CD14-positive monocyte (primary cell): ENCODE measurements at regions not wholly inside any gene's neighbourhood (a gene's known extent, or its start where the extent isn't known, plus 50 kb on each side); places are given as distances from the start of the nearest gene placed in this dataset.

Experiments
- DNase-seq, 3 donors: peaks; one replicate each; pipeline ENCODE4 v3.0.0-alpha.2; 2011 to 2022
- H2AFZ ChIP-seq: 2 replicates; pipeline ENCODE4 v1.6.0; 2012; ENCODE audit warnings: mild to moderate bottlenecking, low read depth, low read length, inconsistent platforms; ENCODE audit not compliant: insufficient read depth, poor library complexity, severe bottlenecking
- H3K27ac ChIP-seq, 2 donors: 1 replicate in 1 of 2; 2 replicates in 1 of 2; pipeline ENCODE4 v1.5.1; 2012 to 2013; ENCODE audit warnings: low read length in 2 of 2, control low read depth in 1 of 2, inconsistent platforms in 1 of 2, low read depth in 1 of 2, mild to moderate bottlenecking in 1 of 2
- H3K27me3 ChIP-seq, 2 donors: one replicate each; pipeline versions ENCODE4 v1.6.0 to v1.6.1; 2011 to 2013; ENCODE audit warnings: low read length in 2 of 2; ENCODE audit not compliant: control insufficient read depth in 2 of 2, insufficient read depth in 2 of 2
- H3K36me3 ChIP-seq, 2 donors: replicated peaks in 1 of 2; 1 replicate in 1 of 2; 2 replicates in 1 of 2; pipeline versions ENCODE4 v1.5.1 to v1.6.1; 2012 to 2013; ENCODE audit warnings: low read length in 2 of 2, control low read depth in 1 of 2, inconsistent platforms in 1 of 2, mild to moderate bottlenecking in 1 of 2; ENCODE audit not compliant: insufficient read depth in 2 of 2, control insufficient read depth in 1 of 2
- H3K4me1 ChIP-seq, 2 donors: 1 replicate in 1 of 2; 2 replicates in 1 of 2; pipeline versions ENCODE4 v1.5.1 to v1.6.1; 2012 to 2013; ENCODE audit warnings: low read length in 2 of 2, control low read depth in 1 of 2, inconsistent platforms in 1 of 2, mild to moderate bottlenecking in 1 of 2, moderate library complexity in 1 of 2; ENCODE audit not compliant: insufficient read depth in 2 of 2, control insufficient read depth in 1 of 2
- H3K4me2 ChIP-seq: replicated peaks from 2 replicates; pipeline ENCODE3; 2012; ENCODE audit warnings: low read length, moderate library complexity, mild to moderate bottlenecking; ENCODE audit not compliant: poor library complexity, severe bottlenecking; ENCODE audit errors: extremely low read depth
- H3K4me3 ChIP-seq, 3 experiments: fragments of 200-600 bp in 1 of 3; sonication (generic) in 1 of 3; replicated peaks in 1 of 3; 1 replicate in 2 of 3; 2 replicates in 1 of 3; pipeline ENCODE4 v1.5.1; 2011 to 2013; ENCODE audit warnings: low read length in 3 of 3, mild to moderate bottlenecking in 3 of 3, control low read depth in 2 of 3, low read depth in 2 of 3, inconsistent platforms in 1 of 3, moderate library complexity in 1 of 3
- H3K79me2 ChIP-seq: 2 replicates; pipeline ENCODE4 v1.6.0; 2012; ENCODE audit warnings: mild to moderate bottlenecking, control low read depth, inconsistent platforms, low read length, moderate library complexity; ENCODE audit not compliant: insufficient read depth
- H3K9ac ChIP-seq: 2 replicates; pipeline ENCODE4 v1.6.0; 2017; ENCODE audit warnings: low read length, mild to moderate bottlenecking; ENCODE audit not compliant: insufficient read depth, poor library complexity, severe bottlenecking
- H3K9me3 ChIP-seq, 2 donors: replicated peaks in 1 of 2; 1 replicate in 1 of 2; 2 replicates in 1 of 2; pipeline versions ENCODE4 v1.5.1 to v1.6.1; 2012 to 2013; ENCODE audit warnings: low read length in 2 of 2, control low read depth in 1 of 2; ENCODE audit not compliant: control insufficient read depth in 1 of 2, insufficient read depth in 1 of 2
- H4K20me1 ChIP-seq: 2 replicates; pipeline ENCODE4 v1.6.0; 2012; ENCODE audit warnings: mild to moderate bottlenecking, low read length, control low read depth, moderate library complexity; ENCODE audit not compliant: insufficient read depth
- H3K27ac Mint-ChIP-seq, 7 donors: one replicate each; pipeline ENCODE4 v1.8.0; 2020; ENCODE audit warnings: mild to moderate bottlenecking in 7 of 7, mixed read lengths in 7 of 7, moderate library complexity in 6 of 7, inconsistent platforms in 2 of 7
- H3K27me3 Mint-ChIP-seq, 3 donors: one replicate each; pipeline ENCODE4 v1.8.0; 2021 to 2022; ENCODE audit warnings: low read depth in 3 of 3, mild to moderate bottlenecking in 3 of 3, mixed read lengths in 3 of 3, moderate library complexity in 3 of 3, inconsistent platforms in 1 of 3
- H3K36me3 Mint-ChIP-seq, 2 donors: one replicate each; pipeline ENCODE4 v1.8.0; 2020; ENCODE audit warnings: mixed read lengths in 2 of 2, inconsistent platforms in 1 of 2, mild to moderate bottlenecking in 1 of 2
- H3K4me1 Mint-ChIP-seq: one replicate; pipeline ENCODE4 v1.8.0; 2020; ENCODE audit warnings: mild to moderate bottlenecking, mixed read lengths
- H3K4me3 Mint-ChIP-seq, 2 donors: one replicate each; pipeline ENCODE4 v1.8.0; 2020; ENCODE audit warnings: mild to moderate bottlenecking in 2 of 2, mixed read lengths in 2 of 2, moderate library complexity in 1 of 2
- H3K9me3 Mint-ChIP-seq, 7 donors: one replicate each; pipeline ENCODE4 v1.8.0; 2020 to 2022; ENCODE audit warnings: mixed read lengths in 7 of 7, mild to moderate bottlenecking in 6 of 7, moderate library complexity in 6 of 7, inconsistent platforms in 2 of 7
- WGBS: methylation state at CpG from one replicate; pipeline ENCODE4 v1.1.5; 2013; ENCODE audit warnings: missing lambda C conversion rate; ENCODE audit not compliant: insufficient coverage; 5-methylcytosine and 5-hydroxymethylcytosine counted together
- intact Hi-C, 2 donors: fragments of 100-400 bp; cut with micrococcal nuclease; formaldehyde crosslinking; loops; one replicate each; pipeline versions ENCODE4 v1.15.0 to v1.15.1; 2023
- TF ChIP-seq, protein P1 (sequence below): fragments of 200-600 bp; IDR thresholded peaks from one replicate; pipeline ENCODE4 v1.8.0; 2022; ENCODE audit warnings: antibody characterized with exemption, mild to moderate bottlenecking

DNA sequence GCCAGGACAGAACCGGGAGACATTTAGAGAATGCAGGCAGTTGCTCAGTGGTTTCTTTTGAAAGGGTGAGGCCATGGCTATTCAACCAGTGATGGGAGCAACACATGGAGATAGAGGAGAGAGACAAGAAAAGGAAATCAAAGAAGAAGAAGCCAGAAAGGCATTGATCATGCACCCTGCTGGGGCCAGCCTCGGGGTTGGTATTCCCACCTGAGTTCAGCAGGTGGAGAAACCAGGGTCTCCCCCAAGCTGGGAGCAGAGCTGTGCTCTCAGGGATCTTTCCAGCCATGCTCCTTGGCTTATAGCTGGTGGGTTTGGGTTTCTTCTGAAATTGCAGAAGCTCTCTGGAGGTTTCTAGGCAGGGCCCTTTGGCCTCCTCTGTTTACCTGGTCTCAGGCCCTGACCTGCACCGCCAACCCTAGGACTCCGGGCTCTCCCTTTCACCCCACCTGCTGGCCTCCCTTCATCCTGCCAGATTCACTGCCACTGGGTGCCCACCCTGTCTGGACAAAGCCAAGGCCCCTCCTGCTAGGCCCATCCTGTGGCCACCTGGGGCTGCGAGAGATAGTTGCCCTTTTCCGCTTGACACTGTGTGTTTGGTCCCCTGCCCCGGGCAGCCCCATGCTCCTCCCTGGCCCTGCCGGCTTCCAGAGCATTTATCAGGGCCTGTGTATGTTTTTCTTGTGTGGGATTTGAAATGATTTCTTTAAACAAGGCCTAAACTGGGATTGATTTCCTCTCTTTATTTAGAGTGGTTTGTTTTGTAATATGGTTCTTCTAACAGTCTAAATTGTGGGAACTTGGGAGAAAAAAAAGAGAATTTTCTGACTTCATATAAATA, 126.7 kb downstream of the DDX1 start:
- 83% methylated on average over 8 of the region's 8 CpGs for WGBS
- Mint-ChIP-seq H3K9me3 (peaks cover 0 to 2% (median 0%) of the 10 kb centered on the region in 7 donors), H3K27ac (no peak overlapping the region)

GRCh38 chr2:15718944-15719323, 127.3 kb downstream of the DDX1 start:
- Histone ChIP-seq H3K4me1 (no peaks in the 10 kb centered on the region), H4K20me1 (no peaks in the 10 kb centered on the region), H3K79me2 (no peaks in the 10 kb centered on the region), H3K27me3 (no peaks in the 10 kb centered on the region), H3K4me2 (no peak overlapping the region), H3K27ac (no peak overlapping the region), H3K9ac (no peak overlapping the region), H3K4me3 (no peak overlapping the region), H3K9me3 (no peaks in the 10 kb centered on the region), H2AFZ (no peak overlapping the region), H3K36me3 (no peaks in the 10 kb centered on the region)
- no peaks in the 10 kb centered on the region for H3K4me1 Mint-ChIP-seq
- no peak for DNase-seq
- H3K27ac Mint-ChIP-seq: no peak overlapping the region
- no peaks in the 10 kb centered on the region for H3K27me3 Mint-ChIP-seq
- 84% methylated on average over 3 of the region's 6 CpGs for whole genome bisulfite sequencing
- peaks cover 0 to 3% (median 0%) of the 10 kb centered on the region in 7 donors for H3K9me3 Mint-ChIP-seq
- intact Hi-C loops: no loop called here
- H3K4me3 Mint-ChIP-seq: no peak overlapping the region
- TF ChIP-seq, protein P1, sequence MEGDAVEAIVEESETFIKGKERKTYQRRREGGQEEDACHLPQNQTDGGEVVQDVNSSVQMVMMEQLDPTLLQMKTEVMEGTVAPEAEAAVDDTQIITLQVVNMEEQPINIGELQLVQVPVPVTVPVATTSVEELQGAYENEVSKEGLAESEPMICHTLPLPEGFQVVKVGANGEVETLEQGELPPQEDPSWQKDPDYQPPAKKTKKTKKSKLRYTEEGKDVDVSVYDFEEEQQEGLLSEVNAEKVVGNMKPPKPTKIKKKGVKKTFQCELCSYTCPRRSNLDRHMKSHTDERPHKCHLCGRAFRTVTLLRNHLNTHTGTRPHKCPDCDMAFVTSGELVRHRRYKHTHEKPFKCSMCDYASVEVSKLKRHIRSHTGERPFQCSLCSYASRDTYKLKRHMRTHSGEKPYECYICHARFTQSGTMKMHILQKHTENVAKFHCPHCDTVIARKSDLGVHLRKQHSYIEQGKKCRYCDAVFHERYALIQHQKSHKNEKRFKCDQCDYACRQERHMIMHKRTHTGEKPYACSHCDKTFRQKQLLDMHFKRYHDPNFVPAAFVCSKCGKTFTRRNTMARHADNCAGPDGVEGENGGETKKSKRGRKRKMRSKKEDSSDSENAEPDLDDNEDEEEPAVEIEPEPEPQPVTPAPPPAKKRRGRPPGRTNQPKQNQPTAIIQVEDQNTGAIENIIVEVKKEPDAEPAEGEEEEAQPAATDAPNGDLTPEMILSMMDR: no peak
- H3K36me3 Mint-ChIP-seq: no peaks in the 10 kb centered on the region

More for the DNA sequence above, 126.7 kb downstream of the DDX1 start:
- TF ChIP-seq, protein P1: no peak
- no peak for DNase-seq
- Histone ChIP-seq H3K79me2 (no peaks in the 10 kb centered on the region), H3K27me3 (no peaks in the 10 kb centered on the region), H3K9me3 (no peaks in the 10 kb centered on the region), H2AFZ (no peak overlapping the region), H4K20me1 (no peaks in the 10 kb centered on the region), H3K4me3 (no peak overlapping the region), H3K4me2 (no peak overlapping the region), H3K4me1 (no peaks in the 10 kb centered on the region), H3K9ac (peak overlapping the region; percentile 8), H3K36me3 (no peaks in the 10 kb centered on the region), H3K27ac (no peak overlapping the region)
- Mint-ChIP-seq H3K4me1 (no peaks in the 10 kb centered on the region), H3K4me3 (no peak overlapping the region), H3K27me3 (no peaks in the 10 kb centered on the region), H3K36me3 (no peaks in the 10 kb centered on the region)
- intact Hi-C loops: no loop called here
